ENCODE measurements at regions not wholly inside any gene's neighbourhood (a gene's known extent, or its start where the extent isn't known, plus 50 kb on each side); places are given as distances from the start of the nearest gene placed in this dataset.

- TF ChIP-seq CTCF (IDR thresholded peaks at IDR 0.05): no peak
- no peak for TF ChIP-seq POLR2A (IDR thresholded peaks at IDR 0.05)
Measured at GRCh38 chr3:20810555-20810954, 624.5 kb upstream of the SGO1 start.
